H1 (cell line): ENCODE measurements at regions not wholly inside any gene's neighbourhood (a gene's known extent, or its start where the extent isn't known, plus 50 kb on each side); places are given as distances from the start of the nearest gene placed in this dataset.
A peak's percentile ranks its signal among the peaks of the same experiment; 100 is the strongest.

Experiments used
- CTCF ChIA-PET: fragments of 300-600 bp; sonication (Branson Sonifier 250); formaldehyde crosslinking; loops from one replicate; lab custom pipeline; 2021; ENCODE audit not compliant: partially characterized antibody; lab: Charles Lee
- POLR2A ChIA-PET: fragments of 300-600 bp; sonication (Branson Sonifier 250); formaldehyde crosslinking; loops from one replicate; lab custom pipeline; 2021; ENCODE audit warnings: inconsistent platforms; ENCODE audit not compliant: partially characterized antibody; lab: Charles Lee
- DNase-seq, 2 experiments: peaks; one replicate each; pipeline versions ENCODE4 v3.0.0 to v3.0.0-alpha.2; 2010 to 2022; ENCODE audit warnings: low spot score in 2 of 2, low read depth in 1 of 2, mixed read lengths in 1 of 2
- FAIRE-seq: peaks from 2 replicates; lab custom pipeline; 2011; peaks lifted over from hg19 to GRCh38; lab: Jason Lieb, UNC
- H2AFZ ChIP-seq: 2 replicates; pipeline ENCODE4 v1.8.1; 2012; ENCODE audit warnings: low read length, inconsistent platforms
- H2AK5ac ChIP-seq: 2 replicates; pipeline ENCODE4 v1.6.1; 2013; ENCODE audit warnings: low read depth, low read length
- H2BK120ac ChIP-seq: replicated peaks from 2 replicates; pipeline ENCODE3; 2013; ENCODE audit warnings: low read depth, low read length, inconsistent platforms
- H2BK12ac ChIP-seq: 2 replicates; pipeline ENCODE4 v1.6.1; 2013; ENCODE audit warnings: low read depth, low read length
- H2BK15ac ChIP-seq: 2 replicates; pipeline ENCODE4 v1.6.1; 2013; ENCODE audit warnings: low read length
- H2BK20ac ChIP-seq: 2 replicates; pipeline ENCODE4 v1.6.1; 2013; ENCODE audit warnings: low read length
- H2BK5ac ChIP-seq: 2 replicates; pipeline ENCODE4 v1.6.1; 2013; ENCODE audit warnings: low read depth, low read length
- H3K14ac ChIP-seq: 2 replicates; pipeline ENCODE4 v1.6.1; 2013; ENCODE audit warnings: inconsistent platforms; ENCODE audit not compliant: insufficient read length
- H3K18ac ChIP-seq: 2 replicates; pipeline ENCODE4 v1.6.1; 2013; ENCODE audit warnings: low read length; ENCODE audit errors: extremely low read depth
- H3K23ac ChIP-seq: 2 replicates; pipeline ENCODE4 v1.6.1; 2013; ENCODE audit warnings: inconsistent platforms; ENCODE audit not compliant: insufficient read length
- H3K23me2 ChIP-seq: 2 replicates; pipeline ENCODE4 v1.6.1; 2013; ENCODE audit warnings: low read depth, low read length
- H3K27ac ChIP-seq: 2 replicates; pipeline ENCODE4 v1.6.1; 2011; ENCODE audit warnings: low read depth, low read length, inconsistent platforms
- H3K27me3 ChIP-seq, 4 experiments: replicated peaks in 1 of 4; 1 replicate in 1 of 4; 2 replicates in 3 of 4; pipeline versions ENCODE4 v1.6.1 to v1.8.1; 2011 to 2013; ENCODE audit warnings: low read length in 3 of 4, mild to moderate bottlenecking in 3 of 4, inconsistent platforms in 2 of 4, mixed read lengths in 2 of 4, moderate library complexity in 1 of 4; ENCODE audit not compliant: control insufficient read depth in 3 of 4, insufficient read depth in 3 of 4; ENCODE audit errors: extremely low read depth in 1 of 4
- H3K36me3 ChIP-seq, 4 experiments: 2 replicates each; pipeline versions ENCODE4 v1.6.1 to v1.8.1; 2011 to 2013; ENCODE audit warnings: mild to moderate bottlenecking in 4 of 4, low read length in 3 of 4, moderate library complexity in 2 of 4, control low read depth in 1 of 4, inconsistent platforms in 1 of 4; ENCODE audit not compliant: insufficient read depth in 4 of 4, control insufficient read depth in 2 of 4
- H3K4ac ChIP-seq: replicated peaks from 2 replicates; pipeline ENCODE3; 2013; ENCODE audit warnings: low read length, low read depth, mixed read lengths, inconsistent platforms; ENCODE audit not compliant: insufficient read length
- H3K4me1 ChIP-seq, 4 experiments: replicated peaks in 1 of 4; 1 replicate in 1 of 4; 2 replicates in 3 of 4; pipeline versions ENCODE4 v1.6.1 to v1.8.1; 2011 to 2013; ENCODE audit warnings: low read length in 3 of 4, inconsistent platforms in 2 of 4, mixed read lengths in 1 of 4; ENCODE audit not compliant: insufficient read depth in 4 of 4, control insufficient read depth in 3 of 4
- H3K4me2 ChIP-seq, 2 experiments: 2 replicates each; pipeline versions ENCODE4 v1.6.1 to v1.8.1; 2011 to 2013; ENCODE audit warnings: low read depth in 2 of 2, low read length in 2 of 2, control low read depth in 1 of 2, inconsistent platforms in 1 of 2, mild to moderate bottlenecking in 1 of 2; ENCODE audit not compliant: insufficient read depth in 1 of 2
- H3K4me3 ChIP-seq, 4 experiments: fragments of 200-600, 300-600 bp in 1 of 4; sonication (generic), shearing (Covaris generic), sonication (Bioruptor Twin) in 1 of 4; 2 replicates each; pipeline versions ENCODE4 v1.5.1 to v1.8.1; 2011 to 2016; ENCODE audit warnings: low read length in 4 of 4, low read depth in 3 of 4, control low read depth in 2 of 4, inconsistent platforms in 2 of 4, mild to moderate bottlenecking in 2 of 4, mixed read lengths in 1 of 4, moderate library complexity in 1 of 4; ENCODE audit not compliant: insufficient read depth in 2 of 4; ENCODE audit errors: extremely low read depth in 1 of 4
- H3K56ac ChIP-seq: replicated peaks from 2 replicates; pipeline ENCODE3; 2013; ENCODE audit warnings: low read depth, mild to moderate bottlenecking, mixed read lengths, low read length, inconsistent platforms; ENCODE audit not compliant: insufficient read length
- H3K79me1 ChIP-seq: 2 replicates; pipeline ENCODE4 v1.6.1; 2013; ENCODE audit warnings: low read depth, low read length, control low read depth
- H3K79me2 ChIP-seq, 2 experiments: 2 replicates each; pipeline versions ENCODE4 v1.6.1 to v1.8.1; 2012 to 2013; ENCODE audit warnings: low read length in 2 of 2, mild to moderate bottlenecking in 2 of 2, inconsistent platforms in 1 of 2; ENCODE audit not compliant: insufficient read depth in 2 of 2, control insufficient read depth in 1 of 2
- H3K9ac ChIP-seq, 4 experiments: replicated peaks in 1 of 4; 1 replicate in 1 of 4; 2 replicates in 3 of 4; pipeline versions ENCODE4 v1.6.1 to v1.8.1; 2011 to 2013; ENCODE audit warnings: low read depth in 3 of 4, low read length in 3 of 4, control low read depth in 2 of 4, mild to moderate bottlenecking in 2 of 4, moderate library complexity in 2 of 4, inconsistent platforms in 1 of 4; ENCODE audit errors: extremely low read depth in 1 of 4
- H3K9me3 ChIP-seq, 2 experiments: 2 replicates each; pipeline versions ENCODE4 v1.6.1 to v1.8.1; 2012 to 2013; ENCODE audit warnings: mild to moderate bottlenecking in 2 of 2, moderate library complexity in 2 of 2, control low read depth in 1 of 2, inconsistent platforms in 1 of 2, low read depth in 1 of 2, low read length in 1 of 2, mixed read lengths in 1 of 2; ENCODE audit not compliant: insufficient read depth in 2 of 2
- H4K20me1 ChIP-seq, 2 experiments: replicated peaks in 1 of 2; 2 replicates each; pipeline versions ENCODE3 to v1.8.1; 2011 to 2013; ENCODE audit warnings: inconsistent platforms in 2 of 2, low read length in 2 of 2, mild to moderate bottlenecking in 1 of 2; ENCODE audit not compliant: insufficient read depth in 2 of 2, control insufficient read depth in 1 of 2
- H4K5ac ChIP-seq: 2 replicates; pipeline ENCODE4 v1.6.1; 2013; ENCODE audit warnings: low read length, low read depth, mixed read lengths, inconsistent platforms; ENCODE audit not compliant: insufficient read length
- H4K8ac ChIP-seq: 2 replicates; pipeline ENCODE4 v1.8.0; 2013; ENCODE audit warnings: mild to moderate bottlenecking, moderate library complexity, low read length, inconsistent platforms; ENCODE audit not compliant: insufficient read depth; ENCODE audit errors: extremely low read depth
- H4K91ac ChIP-seq: replicated peaks from 2 replicates; pipeline ENCODE3; 2013; ENCODE audit warnings: low read length, mixed read lengths, inconsistent platforms; ENCODE audit not compliant: insufficient read length
- BRCA1 ChIP-seq: IDR thresholded peaks from 2 replicates; pipeline ENCODE4 v1.6.1; 2012; ENCODE audit warnings: low read depth, low read length, improper control_type of control experiment
- CREB1 ChIP-seq: IDR thresholded peaks from 2 replicates; pipeline ENCODE4 v1.6.1; 2012; ENCODE audit warnings: inconsistent platforms
- NRF1 ChIP-seq: IDR thresholded peaks from 2 replicates; pipeline ENCODE4 v1.6.1; 2011; ENCODE audit warnings: mild to moderate bottlenecking, low read depth, low read length, improper control_type of control experiment
- POU5F1 ChIP-seq: IDR thresholded peaks from 2 replicates; pipeline ENCODE4 v1.6.1; 2011; ENCODE audit warnings: low read depth, mild to moderate bottlenecking, low read length, moderate library complexity
- RAD21 ChIP-seq, 2 experiments: IDR thresholded peaks in 1 of 2; conservative IDR thresholded peaks in 1 of 2; 2 replicates each; pipeline ENCODE4 v1.6.1; 2011; ENCODE audit warnings: low read depth in 2 of 2, low read length in 2 of 2, improper control_type of control experiment in 1 of 2, inconsistent platforms in 1 of 2, mild to moderate bottlenecking in 1 of 2, moderate library complexity in 1 of 2
- SP2 ChIP-seq: IDR thresholded peaks from 2 replicates; pipeline ENCODE4 v1.6.1; 2012; ENCODE audit warnings: mild to moderate bottlenecking, low read length, inconsistent platforms
- SRF ChIP-seq: IDR thresholded peaks from 2 replicates; pipeline ENCODE4 v1.6.1; 2011; ENCODE audit warnings: mild to moderate bottlenecking, low read depth, low read length, moderate library complexity
- TBP ChIP-seq: IDR thresholded peaks from 2 replicates; pipeline ENCODE4 v1.6.1; 2011; ENCODE audit warnings: low read depth, low read length, improper control_type of control experiment
- TEAD4 ChIP-seq: IDR thresholded peaks from 2 replicates; pipeline ENCODE4 v1.6.1; 2012; ENCODE audit warnings: low read depth, low read length, inconsistent platforms, mixed read lengths
- YY1 ChIP-seq: IDR thresholded peaks from 2 replicates; pipeline ENCODE4 v1.6.1; 2011; ENCODE audit warnings: low read depth, mild to moderate bottlenecking, low read length
- whole genome bisulfite sequencing, 2 experiments: shearing (Covaris generic) in 1 of 2; methylation state at CpG; one replicate each; pipeline versions ENCODE4 v1.1.6 to v1.1.7; 2013 to 2015; ENCODE audit warnings: low lambda C conversion rate in 2 of 2, mixed read lengths in 2 of 2, inconsistent platforms in 1 of 2, low coverage in 1 of 2, missing lambda C conversion rate in 1 of 2; ENCODE audit not compliant: insufficient replicate concordance in 2 of 2, insufficient coverage in 1 of 2, insufficient read length in 1 of 2; ENCODE audit errors: extremely low coverage in 1 of 2, missing lambda C conversion rate in 1 of 2; 5-methylcytosine and 5-hydroxymethylcytosine counted together
- TF ChIP-seq, protein P1 (sequence below): IDR thresholded peaks from 2 replicates; pipeline ENCODE4 v1.6.1; 2012; ENCODE audit warnings: inconsistent platforms
- TF ChIP-seq, protein P2 (sequence below): IDR thresholded peaks from 2 replicates; pipeline ENCODE4 v1.6.1; 2011; ENCODE audit warnings: low read length, improper control_type of control experiment

GRCh38 chr11:106311531-106312230 lies 234.2 kb downstream of the AASDHPPT start:
- H3K56ac ChIP-seq, result no peak overlapping the region
- H2BK20ac ChIP-seq, result no peak overlapping the region
- H2AFZ ChIP-seq, result no peak overlapping the region
- H3K9ac ChIP-seq, result no peak overlapping the region
- CTCF ChIA-PET, result no interaction called here
- no peak overlapping the region for H3K18ac ChIP-seq
- H3K9me3 ChIP-seq, result no peaks in the 10 kb centered on the region
- H3K27ac ChIP-seq, result no peak overlapping the region
- H4K20me1 ChIP-seq, result no peaks in the 10 kb centered on the region
- WGBS, 2 experiments, result 97% methylated on average over 3 of the region's 3 CpGs; no CpG with 5 or more reads in 1 of the 2 experiments
- no peak for FAIRE-seq
- no peak overlapping the region for H4K91ac ChIP-seq
- H2AK5ac ChIP-seq, result no peak overlapping the region
- H3K4me2 ChIP-seq, result no peak overlapping the region
- POLR2A ChIA-PET, result no interaction called here
- no peak overlapping the region for H3K23ac ChIP-seq
- H2BK120ac ChIP-seq, result no peak overlapping the region
- H3K23me2 ChIP-seq, result no peaks in the 10 kb centered on the region; the same call in 1 of the 2 replicates
- no peak for TF ChIP-seq TEAD4
- TF ChIP-seq CREB1, result no peak
- TF ChIP-seq BRCA1, result no peak
- no peak for TF ChIP-seq SP2
- TF ChIP-seq SRF, result no peak
- TF ChIP-seq, protein P1, sequence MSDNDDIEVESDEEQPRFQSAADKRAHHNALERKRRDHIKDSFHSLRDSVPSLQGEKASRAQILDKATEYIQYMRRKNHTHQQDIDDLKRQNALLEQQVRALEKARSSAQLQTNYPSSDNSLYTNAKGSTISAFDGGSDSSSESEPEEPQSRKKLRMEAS, result no peak
- no peak for TF ChIP-seq TBP
- TF ChIP-seq POU5F1, result no peak
- no peak for TF ChIP-seq NRF1
- TF ChIP-seq, protein P2, sequence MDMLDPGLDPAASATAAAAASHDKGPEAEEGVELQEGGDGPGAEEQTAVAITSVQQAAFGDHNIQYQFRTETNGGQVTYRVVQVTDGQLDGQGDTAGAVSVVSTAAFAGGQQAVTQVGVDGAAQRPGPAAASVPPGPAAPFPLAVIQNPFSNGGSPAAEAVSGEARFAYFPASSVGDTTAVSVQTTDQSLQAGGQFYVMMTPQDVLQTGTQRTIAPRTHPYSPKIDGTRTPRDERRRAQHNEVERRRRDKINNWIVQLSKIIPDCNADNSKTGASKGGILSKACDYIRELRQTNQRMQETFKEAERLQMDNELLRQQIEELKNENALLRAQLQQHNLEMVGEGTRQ, result no peak
- no peak for TF ChIP-seq YY1
- no peak for TF ChIP-seq RAD21 (IDR thresholded peaks at IDR 0.05 in 1 of 2, conservative IDR thresholded peaks at IDR 0.05 in 1 of 2; ENCODE audit: low read depth in 2 of 2, low read length in 2 of 2)
- no peaks in the 10 kb centered on the region for H3K79me1 ChIP-seq
- H4K5ac ChIP-seq, result no peak overlapping the region
- H3K4me3 ChIP-seq, result no peak overlapping the region
- no peak for DNase-seq
- no peaks in the 10 kb centered on the region for H3K36me3 ChIP-seq
- no peaks in the 10 kb centered on the region for H3K27me3 ChIP-seq
- no peak overlapping the region for H2BK5ac ChIP-seq
- no peaks in the 10 kb centered on the region for H3K4me1 ChIP-seq
- H3K4ac ChIP-seq, result no peak overlapping the region
- no peak overlapping the region for H2BK12ac ChIP-seq
- H3K79me2 ChIP-seq, result no peaks in the 10 kb centered on the region
- no peak overlapping the region for H2BK15ac ChIP-seq
- no peak overlapping the region for H4K8ac ChIP-seq
- peak overlapping the region; percentile 42 for H3K14ac ChIP-seq
